ENCODE measurements at regions not wholly inside any gene's neighbourhood (a gene's known extent, or its start where the extent isn't known, plus 50 kb on each side); places are given as distances from the start of the nearest gene placed in this dataset.
"Not testable (repeated sequence)": the region's sequence is repeated elsewhere in the genome, so short reads cannot be mapped to it uniquely, and the experiment has no call there.

DNA sequence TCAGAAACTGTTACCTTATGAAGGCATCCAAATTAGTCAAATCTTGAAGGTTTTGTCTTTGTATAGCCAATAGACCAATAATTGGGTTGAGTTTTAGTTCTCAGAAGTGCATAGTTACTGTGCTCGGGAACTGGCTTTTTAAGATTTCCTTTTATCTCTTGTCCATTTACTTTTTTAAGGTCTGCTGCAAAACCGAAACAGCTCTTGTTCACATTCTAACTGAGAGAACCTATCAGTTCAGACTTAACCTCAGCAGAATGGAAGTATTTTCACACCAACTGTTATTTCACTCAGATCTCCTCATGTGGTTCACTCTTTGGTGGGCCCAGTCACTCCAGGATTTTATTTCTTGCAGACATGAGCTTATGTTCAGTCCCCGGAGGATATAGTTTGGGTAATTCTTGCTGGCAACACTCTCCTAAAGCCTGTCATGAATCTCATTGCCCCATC lies 55.5 kb downstream of the TPBG start:
- DNase-seq, result no peak

DNA sequence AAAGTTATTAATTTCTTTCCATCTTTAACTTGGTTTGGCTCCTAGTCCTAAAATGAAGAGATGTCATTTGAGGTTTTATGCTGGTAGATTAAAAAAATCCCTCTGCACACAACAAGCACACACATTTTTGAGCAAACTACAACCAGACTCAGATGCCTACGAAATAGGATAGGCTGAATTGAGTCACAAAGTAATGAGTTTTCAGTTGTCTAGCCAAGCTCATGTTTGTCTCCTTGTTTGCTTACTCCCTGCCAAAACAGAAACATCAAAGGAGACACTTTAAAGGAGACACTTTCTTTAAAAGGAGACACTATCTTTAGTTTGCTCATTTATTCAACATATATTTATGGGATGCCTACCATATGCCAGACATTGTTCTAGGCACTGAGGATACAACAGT lies 56.2 kb downstream of the TPBG start:
- no peak for DNase-seq

DNA sequence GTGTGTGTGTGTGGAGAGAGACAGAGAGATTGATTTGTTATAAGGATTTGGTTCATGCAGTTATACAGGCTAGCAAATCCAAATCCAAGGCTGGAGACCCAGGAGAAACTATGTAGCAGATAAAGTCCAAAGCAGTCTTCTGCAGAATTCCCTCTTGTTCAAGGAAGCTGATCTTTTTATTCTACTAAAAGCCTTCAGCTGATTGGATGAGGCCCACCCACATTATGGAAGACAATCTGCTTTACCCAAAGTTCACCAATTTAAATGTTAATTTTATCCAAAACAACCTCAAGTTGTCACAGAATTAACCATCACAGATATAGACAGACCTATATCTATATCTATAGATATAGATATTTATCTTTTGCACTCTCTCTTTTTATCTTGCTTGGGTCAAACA lies 67.0 kb downstream of the TPBG start:
- DNase-seq, result no peak

DNA sequence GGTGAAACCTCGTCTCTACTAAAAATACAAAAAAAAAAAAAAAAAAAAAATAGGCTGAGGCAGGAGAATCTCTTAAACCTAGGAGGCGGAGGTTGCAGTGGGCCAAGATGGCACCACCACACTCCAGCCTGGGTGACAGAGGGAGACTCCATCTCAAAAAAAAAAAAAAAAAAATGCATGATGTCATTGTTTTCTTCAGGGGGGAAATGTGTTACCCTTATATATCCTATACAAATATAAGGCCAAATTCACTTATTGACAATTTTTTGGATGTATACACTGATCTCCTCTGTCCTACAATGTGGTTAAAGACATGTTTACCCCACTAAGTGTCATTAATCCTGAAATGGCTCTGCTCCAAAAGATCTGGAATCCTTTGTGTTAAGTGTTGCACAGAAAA lies 73.1 kb downstream of the TPBG start:
- DNase-seq, result no peak

DNA sequence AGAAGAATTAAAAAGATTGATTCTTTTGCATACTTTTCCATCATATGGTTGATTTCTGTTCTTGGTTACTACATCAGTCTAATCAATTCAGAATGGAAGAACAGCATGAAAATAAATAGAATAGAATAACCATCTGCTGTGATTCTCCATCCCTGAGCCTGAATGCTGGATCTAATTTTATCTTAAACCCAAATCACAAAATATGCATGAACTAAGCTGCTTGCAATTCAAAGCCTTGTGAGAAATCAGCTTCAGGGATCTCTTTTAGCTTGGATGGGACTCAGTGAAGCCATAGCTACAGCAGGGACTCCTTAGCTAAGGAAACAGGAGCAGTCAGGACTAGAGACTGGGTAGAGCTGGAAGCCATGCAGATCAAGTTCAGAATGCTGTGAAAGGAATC lies 74.1 kb downstream of the TPBG start:
- no peak for DNase-seq

DNA sequence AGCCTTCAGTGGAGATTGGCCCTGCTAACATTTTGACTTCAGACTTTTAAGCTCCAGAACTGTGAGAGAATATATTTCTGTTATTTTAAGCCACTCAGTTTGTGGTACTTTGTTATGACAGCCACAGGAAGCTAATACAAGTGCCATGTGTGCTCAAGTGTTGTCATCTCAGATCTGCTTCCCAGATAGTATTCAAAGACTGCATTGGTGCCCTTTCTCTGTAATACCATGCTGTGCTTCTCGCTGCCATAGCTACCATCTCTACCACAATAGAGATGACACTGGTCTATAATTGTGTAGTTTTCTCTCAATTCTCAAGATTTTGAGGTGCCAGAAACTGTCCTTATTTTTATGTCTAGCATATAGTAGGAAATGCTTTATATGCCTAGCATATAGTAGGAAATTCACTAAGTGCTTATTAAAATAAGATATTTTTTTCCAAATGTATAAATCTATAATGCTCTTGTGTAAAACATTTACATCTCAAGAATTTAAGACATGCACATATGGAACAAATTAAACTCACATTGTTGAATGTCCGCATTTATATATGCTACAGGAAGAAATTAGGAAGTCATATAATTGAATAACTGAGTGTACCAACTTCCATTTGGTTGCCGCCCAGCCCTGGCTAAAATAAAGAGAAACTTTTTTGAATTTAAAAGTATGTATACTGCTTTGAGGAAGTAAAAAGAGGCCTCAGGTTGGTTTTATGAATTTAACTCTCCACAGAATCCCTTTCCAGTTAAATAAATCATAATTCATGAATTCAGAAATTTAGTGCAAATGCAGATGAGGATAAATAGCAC lies 77.6 kb downstream of the TPBG start:
- no peak for DNase-seq

DNA sequence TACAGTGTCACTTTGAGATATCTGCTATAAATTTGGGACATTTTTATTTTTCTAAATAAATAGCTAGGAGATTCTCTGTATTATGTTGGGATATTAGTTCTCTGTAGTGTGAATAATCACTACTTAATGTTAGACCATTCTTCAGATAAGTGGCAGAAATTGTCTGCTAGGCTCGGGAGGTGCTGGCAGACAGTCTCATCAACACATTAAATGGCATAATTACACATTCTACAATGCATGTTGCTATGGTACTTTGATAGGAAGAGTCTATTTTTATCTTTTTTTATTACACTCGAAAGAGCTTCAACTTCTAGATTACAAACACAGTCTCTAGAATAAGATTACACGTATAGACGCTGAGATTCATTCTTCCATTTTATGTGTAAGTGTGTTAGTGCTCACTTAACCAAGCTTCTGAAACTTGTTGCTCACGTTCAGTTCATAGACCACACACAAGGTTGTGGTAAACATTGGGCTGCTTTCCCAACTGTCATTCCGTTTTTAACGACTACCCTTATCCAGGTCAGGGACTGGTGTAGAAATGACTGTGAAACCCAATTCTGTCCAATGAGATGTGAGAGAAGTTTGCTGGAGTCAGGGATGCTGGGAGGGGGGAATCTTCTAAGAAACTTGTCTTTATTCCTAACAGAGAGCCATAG lies 78.6 kb downstream of the TPBG start:
- DNase-seq, result no peak

DNA sequence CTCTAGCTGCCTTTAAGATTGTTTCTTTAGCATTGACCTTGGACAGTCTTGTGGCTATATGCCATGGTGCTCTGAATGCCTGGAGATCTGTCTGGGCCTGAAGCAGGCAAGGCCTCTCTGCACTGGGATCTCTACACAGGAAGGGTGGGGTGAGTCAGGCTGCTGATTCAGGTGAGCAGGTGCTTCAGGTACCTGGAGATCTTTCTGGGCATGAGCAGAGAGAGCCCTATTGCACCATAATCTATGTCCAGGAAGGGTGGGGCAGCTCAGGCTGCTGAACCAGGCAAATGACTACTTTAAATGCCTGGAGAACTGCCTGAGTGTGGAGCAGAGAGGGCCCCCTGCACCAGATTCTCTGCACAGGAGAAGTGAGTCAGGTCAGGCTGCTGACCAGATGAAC lies 94.5 kb downstream of the TPBG start:
- DNase-seq, result no peak

DNA sequence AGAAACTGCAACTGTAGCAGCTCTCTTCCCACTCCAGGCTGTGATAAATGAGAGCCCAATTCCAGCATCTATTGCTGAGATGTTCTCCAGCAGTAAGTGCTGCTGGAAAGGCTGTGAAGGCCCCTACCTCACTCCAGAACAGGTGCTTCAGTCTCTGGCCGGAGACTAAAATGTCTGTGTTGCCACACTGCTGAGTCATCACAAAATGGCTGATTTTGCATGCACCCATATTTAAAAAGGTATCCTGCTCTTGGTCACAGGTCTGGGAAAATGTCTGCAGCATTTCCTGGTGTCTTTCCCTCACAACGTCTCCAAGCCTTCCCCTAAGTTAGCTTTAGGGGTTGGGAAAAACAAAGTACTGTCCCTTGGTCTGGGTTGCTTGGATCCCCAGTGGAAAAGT lies 95.1 kb downstream of the TPBG start:
- no peak for DNase-seq

DNA sequence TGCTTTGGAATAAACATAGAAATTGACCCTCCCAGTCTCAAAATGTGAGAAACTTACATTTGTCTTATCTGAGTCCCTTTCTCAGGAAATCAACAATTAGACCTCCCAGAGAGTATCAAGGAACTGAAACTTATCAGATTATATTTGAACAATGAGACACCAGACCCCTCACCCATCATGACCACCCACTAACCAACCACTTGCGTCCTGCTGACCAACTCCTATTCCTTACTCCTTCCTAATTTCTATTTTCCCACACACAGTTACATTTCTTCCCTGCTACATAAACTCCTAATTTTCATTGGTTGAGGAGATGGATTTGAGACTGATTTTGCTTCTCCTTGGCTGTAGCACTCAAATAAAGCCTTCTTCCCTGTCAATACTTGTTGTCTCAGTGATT lies 97.9 kb downstream of the TPBG start:
- DNase-seq, result no peak

DNA sequence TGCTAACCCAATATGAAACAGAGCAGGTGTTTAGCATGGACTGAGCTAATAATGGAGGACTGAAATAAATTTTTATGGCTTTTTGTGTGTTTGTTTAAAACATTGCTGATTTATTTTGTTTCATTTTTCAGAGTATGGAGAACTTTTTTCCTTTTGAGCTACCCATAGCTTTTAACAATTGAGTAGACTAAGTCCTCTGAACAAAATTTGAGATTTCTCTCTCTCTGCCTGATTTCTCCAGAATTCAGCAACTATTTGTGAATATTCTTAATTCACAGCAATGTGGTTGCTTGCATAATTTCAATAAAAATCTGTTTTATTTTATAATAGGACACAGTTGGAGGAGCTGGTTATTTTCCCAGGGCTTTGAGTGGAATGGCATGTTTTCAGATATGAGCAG lies 103.7 kb downstream of the TPBG start:
- no peak for DNase-seq

DNA sequence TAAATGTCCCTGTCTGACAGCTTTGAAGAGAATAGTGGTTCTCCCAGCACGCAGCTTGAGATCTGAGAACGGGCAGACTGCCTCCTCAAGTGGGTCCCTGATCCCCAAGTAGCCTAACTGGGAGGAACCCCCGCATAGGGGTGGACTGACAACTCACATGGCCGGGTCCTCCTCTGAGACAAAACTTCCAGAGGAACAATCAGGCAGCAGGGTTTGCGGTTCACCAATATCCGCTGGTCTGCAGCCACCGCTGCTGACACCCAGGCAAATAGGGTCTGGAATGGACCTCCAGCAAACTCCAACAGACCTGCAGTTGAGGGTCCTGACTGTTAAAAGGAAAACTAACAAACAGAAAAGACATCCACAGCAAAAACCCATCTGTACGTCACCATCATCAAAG lies 106.5 kb downstream of the TPBG start:
- DNase-seq, result not testable (repeated sequence)

DNA sequence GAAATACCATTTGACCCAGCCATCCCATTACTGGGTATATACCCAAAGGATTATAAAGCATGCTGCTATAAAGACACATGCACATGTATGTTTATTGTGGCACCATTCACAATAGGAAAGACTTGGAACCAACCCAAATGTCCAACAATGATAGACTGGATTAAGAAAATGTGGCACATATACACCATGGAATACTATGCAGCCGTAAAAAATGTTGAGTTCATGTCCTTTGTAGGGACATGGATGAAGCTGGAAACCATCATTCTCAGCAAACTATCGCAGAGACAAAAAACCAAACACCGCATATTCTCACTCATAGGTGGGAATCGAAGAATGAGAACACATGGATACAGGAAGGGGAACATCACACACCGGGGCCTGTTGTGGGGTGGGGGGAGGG lies 111.5 kb downstream of the TPBG start:
- not testable (repeated sequence) for DNase-seq

DNA sequence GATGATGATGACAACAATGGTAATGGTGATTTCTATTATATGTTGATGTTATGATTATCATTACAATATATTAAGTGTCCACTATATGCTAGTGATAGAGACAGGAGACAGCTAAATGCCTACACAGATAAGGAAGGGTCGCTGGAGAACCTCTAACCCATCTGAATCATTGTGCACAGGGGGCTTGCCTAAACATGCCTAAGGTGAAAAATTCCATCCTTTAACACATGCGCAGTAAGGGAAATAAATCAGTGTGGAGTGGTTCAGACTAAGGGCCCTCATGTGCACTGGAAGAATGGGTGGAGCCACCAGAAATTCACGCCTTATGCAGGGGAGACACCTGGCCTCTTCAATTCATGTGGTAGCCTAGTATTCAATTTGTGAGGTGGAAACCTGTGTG lies 120.4 kb downstream of the TPBG start:
- no peak for DNase-seq

DNA sequence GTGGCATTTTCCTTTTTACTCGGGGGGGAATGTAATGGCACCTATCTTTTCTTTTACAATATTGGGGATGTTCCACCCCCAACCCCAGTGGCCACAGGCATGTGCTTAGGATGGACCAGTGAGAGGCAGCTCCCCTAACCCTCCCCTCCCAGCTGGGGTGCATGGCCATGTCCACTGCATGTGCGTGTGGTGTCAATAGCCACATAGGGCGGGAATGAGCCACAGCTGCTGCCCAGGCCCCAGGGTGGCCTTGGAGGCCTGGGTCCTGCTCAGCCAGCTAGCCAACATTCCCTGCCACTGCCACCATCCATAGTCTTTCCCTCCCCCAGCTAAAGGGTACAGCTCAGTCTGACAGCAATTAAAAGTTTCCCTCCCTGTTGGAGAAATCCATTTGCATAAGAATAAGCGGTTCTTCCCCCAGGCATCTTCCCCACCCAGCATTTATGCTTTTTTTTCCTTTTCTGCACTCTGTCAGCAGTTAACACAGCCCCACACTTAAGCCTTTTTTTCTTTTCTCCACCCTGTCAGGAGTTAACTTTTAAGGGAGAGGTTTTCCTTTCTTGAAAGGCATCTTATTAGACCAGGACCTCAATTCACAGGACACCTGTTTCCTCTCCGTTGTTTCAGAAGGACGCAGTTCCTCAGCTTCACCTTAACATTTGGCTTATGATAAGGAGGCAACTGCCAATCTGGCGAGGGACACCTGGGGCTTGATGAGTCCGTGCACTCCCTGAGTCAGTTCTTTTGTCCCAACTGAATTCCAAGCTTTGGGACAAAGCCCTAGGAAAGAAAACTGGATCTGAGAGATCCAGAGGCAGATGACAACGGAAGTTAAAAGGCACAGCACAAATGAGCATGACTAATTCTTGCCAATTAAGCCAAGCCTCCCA lies 121.4 kb downstream of the TPBG start:
- DNase-seq, result no peak

DNA sequence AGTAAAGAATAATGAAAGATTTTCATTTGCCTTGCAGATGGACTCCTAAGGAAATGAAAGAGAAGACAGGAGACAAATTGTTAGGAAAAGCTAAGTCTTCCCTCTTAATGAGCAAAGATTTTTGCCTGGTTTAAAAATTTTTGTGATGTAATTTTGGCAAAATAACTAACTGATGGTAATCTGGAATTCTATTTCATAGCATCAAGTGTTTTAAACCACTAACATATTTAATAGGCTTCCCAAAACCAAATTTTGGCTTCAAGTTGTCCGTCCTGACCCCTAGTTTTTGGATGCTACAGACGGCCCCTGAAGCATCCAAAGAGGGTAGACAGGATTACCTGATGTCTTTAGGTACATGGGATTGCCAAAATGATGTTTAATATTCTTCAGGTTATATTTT lies 124.3 kb downstream of the TPBG start:
- DNase-seq, result no peak

DNA sequence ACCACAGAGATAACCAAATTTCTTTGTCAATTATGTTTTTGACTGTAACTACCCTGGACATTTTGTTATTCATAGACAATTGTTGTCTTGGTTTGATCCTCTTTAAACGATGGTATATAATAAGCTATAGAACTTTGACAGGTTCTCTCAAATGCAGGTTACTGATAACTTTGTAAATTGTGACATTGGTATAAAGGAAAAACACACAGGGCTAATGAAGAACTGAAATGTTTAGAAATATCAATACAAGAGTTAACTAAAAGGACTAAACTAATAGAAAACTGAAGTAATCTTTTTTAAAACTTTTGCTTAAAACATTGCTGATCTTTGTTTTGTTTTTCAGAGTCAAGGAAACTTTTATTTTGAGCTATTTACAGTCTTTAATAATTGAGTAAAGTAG lies 124.8 kb downstream of the TPBG start:
- DNase-seq, result no peak

DNA sequence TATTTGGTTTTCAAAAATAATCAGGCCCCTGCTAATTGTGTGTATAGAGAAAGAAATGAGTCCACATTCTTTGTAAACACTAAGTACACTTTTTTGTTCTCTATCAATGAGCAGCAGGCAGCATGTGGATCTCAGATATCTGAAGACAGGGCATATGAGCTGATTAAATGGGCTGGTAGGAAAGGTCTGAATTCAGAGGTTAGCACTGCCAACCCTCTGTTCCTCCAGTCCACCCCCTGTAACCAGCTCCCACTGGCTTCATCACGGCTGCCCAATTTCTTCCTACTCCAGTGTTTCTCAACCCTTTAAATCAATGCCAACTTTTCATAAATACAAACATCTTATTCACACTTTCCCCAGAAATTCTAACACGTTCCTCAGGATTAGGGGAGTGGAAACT lies 128.5 kb downstream of the TPBG start:
- no peak for DNase-seq

DNA sequence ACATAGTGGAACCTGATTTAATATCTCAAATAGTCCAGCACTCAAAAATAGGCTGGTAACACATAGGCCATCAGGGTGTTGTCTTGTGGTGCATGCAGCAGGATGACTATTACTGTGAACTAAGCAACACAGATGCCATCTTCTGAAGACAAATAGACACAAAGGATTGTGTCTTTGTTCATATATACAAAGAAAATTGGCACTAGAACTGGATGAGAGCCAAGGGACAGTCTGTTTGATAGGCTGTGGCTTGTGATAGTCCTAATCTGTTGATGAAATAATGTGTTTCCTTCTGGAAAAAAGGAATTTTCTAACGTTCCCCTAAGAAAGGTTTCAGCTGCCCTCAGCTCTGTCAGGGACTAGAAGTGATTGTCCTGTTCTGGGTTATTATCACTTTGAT lies 129.8 kb downstream of the TPBG start:
- no peak for DNase-seq

DNA sequence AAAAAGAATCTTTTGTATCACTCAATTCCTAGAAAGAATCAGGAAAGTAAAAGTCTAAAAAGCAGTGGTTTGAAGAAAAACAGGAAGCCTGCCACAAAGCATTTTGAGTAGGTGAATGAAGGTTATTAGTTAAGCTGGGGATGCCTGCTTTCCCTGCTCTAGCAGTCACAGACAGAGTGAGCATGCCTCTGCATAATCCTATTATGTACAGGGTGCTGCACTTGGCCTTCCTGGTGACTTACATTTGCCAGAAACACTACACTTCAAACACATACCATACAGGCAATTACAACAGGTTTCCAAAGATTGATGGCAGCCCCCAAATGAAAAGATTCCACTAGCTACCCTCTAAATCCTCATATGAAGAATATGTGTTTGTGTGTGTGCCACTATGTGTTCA lies 130.8 kb downstream of the TPBG start:
- DNase-seq, result no peak

DNA sequence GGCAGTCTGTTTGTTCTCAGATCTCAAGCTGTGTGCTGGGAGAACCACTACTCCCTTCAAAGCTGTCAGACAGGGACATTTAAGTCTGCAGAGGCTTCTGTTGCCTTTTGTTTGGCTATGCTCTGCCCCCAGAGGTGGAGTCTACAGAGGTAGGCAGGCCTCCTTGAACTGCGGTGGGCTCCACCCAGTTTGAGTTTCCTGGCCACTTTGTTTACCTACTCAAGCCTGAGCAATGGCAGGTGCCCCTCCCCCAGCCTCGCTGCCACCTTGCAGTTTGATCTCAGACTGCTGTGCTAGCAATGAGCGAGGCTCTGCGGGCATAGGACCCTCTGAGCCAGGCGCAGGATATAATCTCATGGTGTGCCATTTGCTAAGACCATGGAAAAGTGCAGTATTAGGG lies 138.3 kb downstream of the TPBG start:
- not testable (repeated sequence) for DNase-seq

DNA sequence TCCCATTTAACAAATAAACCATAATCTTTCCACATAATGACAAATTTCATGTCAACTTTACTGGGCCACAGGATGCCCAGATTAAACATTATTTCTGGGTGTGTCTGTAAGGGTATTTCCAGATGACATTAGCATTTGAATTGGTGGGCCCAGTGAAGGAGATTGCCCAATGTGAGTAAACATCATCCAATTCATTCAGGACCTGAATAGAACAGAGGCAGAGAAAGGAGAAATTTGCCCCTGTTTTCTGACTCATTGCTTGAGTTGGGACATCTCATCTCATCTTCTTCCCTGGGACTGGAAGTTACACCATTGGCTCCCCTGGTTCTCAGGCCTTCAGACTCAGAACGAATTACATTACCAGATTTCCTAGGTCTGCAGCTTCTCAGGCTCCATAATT lies 142.9 kb downstream of the TPBG start:
- no peak for DNase-seq

DNA sequence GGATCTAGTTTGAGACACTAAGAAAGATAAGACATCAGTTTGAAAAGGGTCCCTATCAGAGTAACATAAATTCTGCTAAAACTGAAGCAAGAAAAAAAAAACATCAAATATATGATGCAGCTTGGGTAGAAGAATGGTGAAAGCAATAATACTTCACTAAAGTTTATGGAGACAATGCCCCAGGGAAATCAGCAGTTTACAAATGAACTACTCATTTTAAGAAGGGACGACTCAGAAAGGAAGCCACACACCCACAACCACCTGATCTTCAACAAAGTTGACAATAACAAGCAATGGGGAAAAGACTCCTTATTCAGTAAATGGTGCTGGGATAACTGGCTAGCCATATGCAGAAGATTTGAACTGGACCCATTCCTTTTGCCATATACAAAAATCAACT lies 143.5 kb downstream of the TPBG start:
- no peak for DNase-seq
